Transverse colon (tissue), 4 donors: ENCODE measurements at regions not wholly inside any gene's neighbourhood (a gene's known extent, or its start where the extent isn't known, plus 50 kb on each side); places are given as distances from the start of the nearest gene placed in this dataset.

Source experiments
- CTCF ChIP-seq, 5 experiments: fragments of 200-600 bp in 3 of 5; fragments of 450-650 bp in 2 of 5; sonication (generic) in 3 of 5; IDR thresholded peaks; 1 replicate in 2 of 5; 2 replicates in 3 of 5; pipeline ENCODE4 v1.5.1; 2016 to 2017; ENCODE audit warnings: antibody characterized with exemption in 5 of 5, inconsistent platforms in 3 of 5, mild to moderate bottlenecking in 2 of 5, moderate library complexity in 1 of 5
- POLR2A ChIP-seq: fragments of 450-650 bp; IDR thresholded peaks from one replicate; pipeline ENCODE4 v1.6.1; 2016; ENCODE audit warnings: antibody characterized with exemption, mild to moderate bottlenecking, moderate library complexity
- POLR2AphosphoS5 ChIP-seq, 3 donors: sonication (generic); formaldehyde crosslinking; IDR thresholded peaks; one replicate each; pipeline ENCODE4 v1.6.1; 2016; ENCODE audit warnings: antibody characterized with exemption in 3 of 3

- TF ChIP-seq POLR2AphosphoS5 (IDR thresholded peaks at IDR 0.05) (no peak), CTCF (IDR thresholded peaks at IDR 0.05) (no peak), POLR2A (no peak)
Measured at GRCh38 chr2:215771241-215771640, 242.1 kb downstream of the MREG start.
